ENCODE measurements at regions not wholly inside any gene's neighbourhood (a gene's known extent, or its start where the extent isn't known, plus 50 kb on each side); places are given as distances from the start of the nearest gene placed in this dataset.

GRCh38 chr2:17194083-17194482 is 324.2 kb downstream of the RAD51AP2 start:
- BruUV-seq (replicated peaks): no TSS peak
- SMC1A ChIA-PET (ENCODE audit: uncharacterized antibody, unreplicated experiment): no interaction called here
- no peak overlapping the region for H3K4me2 ChIP-seq (ENCODE audit: control insufficient read depth, insufficient read depth)

More at GRCh38 chr2:17194083-17194482, 324.2 kb downstream of the RAD51AP2 start:
- no peak overlapping the region for H2AFZ ChIP-seq (ENCODE audit: control insufficient read depth, low read depth, low read length)
- no peaks in the 10 kb centered on the region for H3K27me3 ChIP-seq (replicated peaks in 1 of 2; ENCODE audit: control insufficient read depth in 2 of 2, insufficient read depth in 2 of 2, low read length in 1 of 2)
- no peak for FAIRE-seq
- ChIA-PET RAD21 (ENCODE audit: unreplicated experiment) (no interaction called here), CTCF (interaction anchor here (0.6 kb wide), 1 partner anchor 924 kb away, joined by 3 read pairs; no protein-coding TSS in a partner anchor), POLR2A (no interaction called here)
- no peak overlapping the region for H3K4me3 ChIP-seq
- TF ChIP-seq HCFC1 (IDR thresholded peaks at IDR 0.05; ENCODE audit: low read length): no peak
- TF ChIP-seq USF1 (IDR thresholded peaks at IDR 0.05; ENCODE audit: borderline replicate concordance, extremely low read length, insufficient read depth, low read depth, low read length): no peak
- no peak for TF ChIP-seq ATF7 (IDR thresholded peaks at IDR 0.05; ENCODE audit: low read depth)
- TF ChIP-seq CHD1 (IDR thresholded peaks at IDR 0.05; ENCODE audit: low read depth, low read length): no peak
- TF ChIP-seq ATF2 (IDR thresholded peaks at IDR 0.05; ENCODE audit: low read length): no peak
- TF ChIP-seq YY1 (IDR thresholded peaks at IDR 0.05; ENCODE audit: low read depth, low read length): no peak
- TF ChIP-seq ZBTB40 (IDR thresholded peaks at IDR 0.05; ENCODE audit: borderline replicate concordance): no peak
- TF ChIP-seq MXI1 (IDR thresholded peaks at IDR 0.05; ENCODE audit: low read depth, low read length): no peak
- no peak for TF ChIP-seq YBX1 (IDR thresholded peaks at IDR 0.05)
- TF ChIP-seq MTA2 (IDR thresholded peaks at IDR 0.05; ENCODE audit: low read depth): no peak
- TF ChIP-seq MEF2A (IDR thresholded peaks at IDR 0.05; ENCODE audit: insufficient read depth, low read depth, low read length): no peak
- no peak for TF ChIP-seq ZNF24 (IDR thresholded peaks at IDR 0.05)
- no peaks in the 10 kb centered on the region for H3K36me3 ChIP-seq (ENCODE audit: control insufficient read depth in 2 of 2, insufficient read depth in 2 of 2, low read length in 1 of 2)
- H3K27ac ChIP-seq (ENCODE audit: control insufficient read depth, insufficient read depth): no peak overlapping the region
- H3K9ac ChIP-seq (ENCODE audit: control insufficient read depth, insufficient read depth, low read length): no peak overlapping the region
- H3K4me1 ChIP-seq (ENCODE audit: control insufficient read depth, insufficient read depth, low read length): no peaks in the 10 kb centered on the region
- no peaks in the 10 kb centered on the region for H3K79me2 ChIP-seq (ENCODE audit: control insufficient read depth, insufficient read depth, low read length)
- intact Hi-C loops (cut with micrococcal nuclease; ENCODE audit: unreplicated experiment): no loop called here
- no peak for DNase-seq (ENCODE audit: low read depth, low spot score)
- in situ Hi-C loops (cut with MboI): no loop called here
- 45% methylated on average over 9 of the region's 9 CpGs for whole genome bisulfite sequencing (ENCODE audit: insufficient coverage, insufficient replicate concordance, low lambda C conversion rate, missing lambda C conversion rate)
- no peaks in the 10 kb centered on the region for H4K20me1 ChIP-seq (ENCODE audit: control insufficient read depth, insufficient read depth)
- ATAC-seq: no peak
- H3K9me3 ChIP-seq (replicated peaks; ENCODE audit: control insufficient read depth, insufficient read depth, low read length): no peaks in the 10 kb centered on the region
